K562 (cell line): ENCODE measurements at regions not wholly inside any gene's neighbourhood (a gene's known extent, or its start where the extent isn't known, plus 50 kb on each side); places are given as distances from the start of the nearest gene placed in this dataset.

ENCODE experiments used
- ESRRA ChIP-seq: fragments of 450-650 bp; IDR thresholded peaks from 2 replicates; pipeline ENCODE4 v1.6.1; 2014; ENCODE audit warnings: low read depth, mild to moderate bottlenecking, moderate library complexity, borderline replicate concordance
- ESRRB ChIP-seq: fragments of 250-450 bp; sonication (Bioruptor Pico); IDR thresholded peaks from 2 replicates; pipeline ENCODE4 v1.5.0; 2020; ENCODE audit warnings: mild to moderate bottlenecking, moderate library complexity, borderline replicate concordance
- FOXP1 ChIP-seq: sonication (generic); formaldehyde crosslinking; IDR thresholded peaks from 2 replicates; pipeline ENCODE4 v1.8.0; 2022; ENCODE audit warnings: mild to moderate bottlenecking, missing genetic modification reagents
- GABPB1 ChIP-seq: sonication (generic); formaldehyde crosslinking; IDR thresholded peaks from 2 replicates; pipeline ENCODE4 v1.8.0; 2022; ENCODE audit warnings: mild to moderate bottlenecking, missing genetic modification reagents
- POLR2A ChIP-seq: fragments of 450-650 bp; conservative IDR thresholded peaks from 2 replicates; pipeline ENCODE4 v1.6.1; 2016
- SRSF7 ChIP-seq: fragments of 200-400 bp; formaldehyde crosslinking; optimal IDR thresholded peaks from 2 replicates; pipeline ENCODE3; 2017; ENCODE audit warnings: mild to moderate bottlenecking, low read depth, low read length
- TCF7L2 ChIP-seq: fragments of 150-350 bp; IDR thresholded peaks from 2 replicates; pipeline ENCODE4 v1.6.1; 2016; ENCODE audit warnings: low read depth, mild to moderate bottlenecking, low read length, moderate library complexity
- TEAD4 ChIP-seq, 2 experiments: sonication (generic) in 1 of 2; formaldehyde crosslinking in 1 of 2; IDR thresholded peaks; 2 replicates each; pipeline versions ENCODE4 v1.6.1 to v1.8.0; 2012 to 2022; ENCODE audit warnings: borderline replicate concordance in 1 of 2, inconsistent platforms in 1 of 2, low read length in 1 of 2, mild to moderate bottlenecking in 1 of 2, missing genetic modification reagents in 1 of 2
- ZNF699 ChIP-seq: fragments of 250-450 bp; sonication (Bioruptor Pico); IDR thresholded peaks from 2 replicates; pipeline ENCODE4 v1.8.0; 2021; ENCODE audit warnings: mild to moderate bottlenecking, moderate library complexity; ENCODE audit not compliant: insufficient replicate concordance
- TF ChIP-seq, protein P1 (sequence below), 3 experiments: IDR thresholded peaks in 2 of 3; conservative IDR thresholded peaks in 1 of 3; 2 replicates each; pipeline ENCODE4 v1.5.1; 2011 to 2012; ENCODE audit warnings: low read length in 3 of 3, mild to moderate bottlenecking in 3 of 3, control low read depth in 2 of 3, improper control_type of control experiment in 1 of 3, inconsistent platforms in 1 of 3, low read depth in 1 of 3, mixed read lengths in 1 of 3, moderate library complexity in 1 of 3; ENCODE audit not compliant: insufficient read depth in 2 of 3
- TF ChIP-seq, protein P2 (sequence below), 2 experiments: fragments of 450-650 bp in 1 of 2; sonication (generic) in 1 of 2; formaldehyde crosslinking; conservative IDR thresholded peaks; 2 replicates each; pipeline versions ENCODE4 v1.4.0 to v1.8.1; 2020 to 2022; ENCODE audit warnings: mild to moderate bottlenecking in 1 of 2, missing genetic modification reagents in 1 of 2
- TF ChIP-seq, protein P3 (sequence below): sonication (generic); formaldehyde crosslinking; IDR thresholded peaks from 2 replicates; pipeline ENCODE4 v1.9.0; 2022; ENCODE audit warnings: mild to moderate bottlenecking, missing genetic modification reagents
- TF ChIP-seq, protein P4 (sequence below): sonication (generic); formaldehyde crosslinking; IDR thresholded peaks from 2 replicates; pipeline ENCODE4 v1.4.0; 2020; ENCODE audit warnings: mild to moderate bottlenecking, missing genetic modification reagents

DNA sequence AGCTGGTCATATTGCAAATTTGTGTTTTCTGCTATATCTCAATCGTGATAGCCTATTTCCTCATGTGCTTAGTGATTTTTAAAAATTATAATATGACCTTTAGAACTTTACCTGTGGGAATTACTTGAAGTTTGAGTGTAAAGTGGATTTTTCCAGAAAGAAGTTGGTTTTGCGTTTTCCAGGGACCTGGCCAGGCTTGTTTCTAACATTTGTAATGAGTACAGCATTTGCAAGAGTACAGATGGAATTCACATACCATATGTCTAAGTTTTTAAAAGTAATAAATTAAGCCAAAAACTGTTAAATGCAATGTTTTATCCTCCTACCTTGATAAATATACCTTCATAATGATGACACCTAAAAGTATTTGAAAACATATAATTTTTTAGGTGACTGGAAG, 443.2 kb downstream of the REEP3 start:
- no peak for TF ChIP-seq POLR2A
- TF ChIP-seq, protein P1, sequence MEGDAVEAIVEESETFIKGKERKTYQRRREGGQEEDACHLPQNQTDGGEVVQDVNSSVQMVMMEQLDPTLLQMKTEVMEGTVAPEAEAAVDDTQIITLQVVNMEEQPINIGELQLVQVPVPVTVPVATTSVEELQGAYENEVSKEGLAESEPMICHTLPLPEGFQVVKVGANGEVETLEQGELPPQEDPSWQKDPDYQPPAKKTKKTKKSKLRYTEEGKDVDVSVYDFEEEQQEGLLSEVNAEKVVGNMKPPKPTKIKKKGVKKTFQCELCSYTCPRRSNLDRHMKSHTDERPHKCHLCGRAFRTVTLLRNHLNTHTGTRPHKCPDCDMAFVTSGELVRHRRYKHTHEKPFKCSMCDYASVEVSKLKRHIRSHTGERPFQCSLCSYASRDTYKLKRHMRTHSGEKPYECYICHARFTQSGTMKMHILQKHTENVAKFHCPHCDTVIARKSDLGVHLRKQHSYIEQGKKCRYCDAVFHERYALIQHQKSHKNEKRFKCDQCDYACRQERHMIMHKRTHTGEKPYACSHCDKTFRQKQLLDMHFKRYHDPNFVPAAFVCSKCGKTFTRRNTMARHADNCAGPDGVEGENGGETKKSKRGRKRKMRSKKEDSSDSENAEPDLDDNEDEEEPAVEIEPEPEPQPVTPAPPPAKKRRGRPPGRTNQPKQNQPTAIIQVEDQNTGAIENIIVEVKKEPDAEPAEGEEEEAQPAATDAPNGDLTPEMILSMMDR (IDR thresholded peaks at IDR 0.05 in 2 of 3, conservative IDR thresholded peaks at IDR 0.05 in 1 of 3; ENCODE audit: insufficient read depth in 2 of 3, low read depth in 1 of 3, low read length in 3 of 3) = no peak
- TF ChIP-seq FOXP1 (CRISPR knock-in tag) = no peak
- TF ChIP-seq, protein P2, sequence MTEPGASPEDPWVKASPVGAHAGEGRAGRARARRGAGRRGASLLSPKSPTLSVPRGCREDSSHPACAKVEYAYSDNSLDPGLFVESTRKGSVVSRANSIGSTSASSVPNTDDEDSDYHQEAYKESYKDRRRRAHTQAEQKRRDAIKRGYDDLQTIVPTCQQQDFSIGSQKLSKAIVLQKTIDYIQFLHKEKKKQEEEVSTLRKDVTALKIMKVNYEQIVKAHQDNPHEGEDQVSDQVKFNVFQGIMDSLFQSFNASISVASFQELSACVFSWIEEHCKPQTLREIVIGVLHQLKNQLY (CRISPR knock-in tag; conservative IDR thresholded peaks at IDR 0.05) = no peak
- TF ChIP-seq SRSF7 = no peak
- no peak for TF ChIP-seq GABPB1 (CRISPR knock-in tag)
- TF ChIP-seq ZNF699 = no peak
- no peak for TF ChIP-seq ESRRB (CRISPR knock-in tag)
- TF ChIP-seq, protein P3, sequence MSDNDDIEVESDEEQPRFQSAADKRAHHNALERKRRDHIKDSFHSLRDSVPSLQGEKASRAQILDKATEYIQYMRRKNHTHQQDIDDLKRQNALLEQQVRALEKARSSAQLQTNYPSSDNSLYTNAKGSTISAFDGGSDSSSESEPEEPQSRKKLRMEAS (CRISPR knock-in tag) = no peak
- TF ChIP-seq, protein P4, sequence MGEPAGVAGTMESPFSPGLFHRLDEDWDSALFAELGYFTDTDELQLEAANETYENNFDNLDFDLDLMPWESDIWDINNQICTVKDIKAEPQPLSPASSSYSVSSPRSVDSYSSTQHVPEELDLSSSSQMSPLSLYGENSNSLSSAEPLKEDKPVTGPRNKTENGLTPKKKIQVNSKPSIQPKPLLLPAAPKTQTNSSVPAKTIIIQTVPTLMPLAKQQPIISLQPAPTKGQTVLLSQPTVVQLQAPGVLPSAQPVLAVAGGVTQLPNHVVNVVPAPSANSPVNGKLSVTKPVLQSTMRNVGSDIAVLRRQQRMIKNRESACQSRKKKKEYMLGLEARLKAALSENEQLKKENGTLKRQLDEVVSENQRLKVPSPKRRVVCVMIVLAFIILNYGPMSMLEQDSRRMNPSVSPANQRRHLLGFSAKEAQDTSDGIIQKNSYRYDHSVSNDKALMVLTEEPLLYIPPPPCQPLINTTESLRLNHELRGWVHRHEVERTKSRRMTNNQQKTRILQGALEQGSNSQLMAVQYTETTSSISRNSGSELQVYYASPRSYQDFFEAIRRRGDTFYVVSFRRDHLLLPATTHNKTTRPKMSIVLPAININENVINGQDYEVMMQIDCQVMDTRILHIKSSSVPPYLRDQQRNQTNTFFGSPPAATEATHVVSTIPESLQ (CRISPR knock-in tag) = no peak
- no peak for TF ChIP-seq TEAD4 (IDR thresholded peaks at IDR 0.05; ENCODE audit: low read length)
- TF ChIP-seq TEAD4 (CRISPR knock-in tag; IDR thresholded peaks at IDR 0.05; ENCODE audit: borderline replicate concordance) = no peak
- no peak for TF ChIP-seq TCF7L2
- no peak for TF ChIP-seq ESRRA
